ENCODE measurements at regions not wholly inside any gene's neighbourhood (a gene's known extent, or its start where the extent isn't known, plus 50 kb on each side); places are given as distances from the start of the nearest gene placed in this dataset.
"Not testable (repeated sequence)": the region's sequence is repeated elsewhere in the genome, so short reads cannot be mapped to it uniquely, and the experiment has no call there.

DNA sequence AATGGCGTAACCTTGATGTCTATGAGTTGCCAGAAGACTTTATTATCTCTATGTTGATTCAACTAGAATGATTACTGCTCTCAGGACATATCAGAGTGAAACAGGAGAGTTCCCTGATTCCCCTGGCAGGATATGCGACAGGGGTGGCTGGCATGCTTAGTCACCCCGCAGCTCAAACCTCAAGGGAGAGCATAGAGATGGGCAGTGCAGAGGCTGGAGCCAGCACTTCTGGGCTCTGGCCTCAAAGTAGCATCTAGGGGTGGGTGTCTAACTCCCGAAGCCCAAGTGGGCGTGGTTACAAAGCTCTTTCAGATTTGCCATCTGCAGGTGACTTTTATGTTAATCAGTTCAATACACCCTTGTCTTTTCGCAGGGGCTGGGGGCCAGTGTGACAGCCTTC lies 391.6 kb downstream of the ADCYAP1 start:
- no peak for DNase-seq (ENCODE audit: low read depth)

DNA sequence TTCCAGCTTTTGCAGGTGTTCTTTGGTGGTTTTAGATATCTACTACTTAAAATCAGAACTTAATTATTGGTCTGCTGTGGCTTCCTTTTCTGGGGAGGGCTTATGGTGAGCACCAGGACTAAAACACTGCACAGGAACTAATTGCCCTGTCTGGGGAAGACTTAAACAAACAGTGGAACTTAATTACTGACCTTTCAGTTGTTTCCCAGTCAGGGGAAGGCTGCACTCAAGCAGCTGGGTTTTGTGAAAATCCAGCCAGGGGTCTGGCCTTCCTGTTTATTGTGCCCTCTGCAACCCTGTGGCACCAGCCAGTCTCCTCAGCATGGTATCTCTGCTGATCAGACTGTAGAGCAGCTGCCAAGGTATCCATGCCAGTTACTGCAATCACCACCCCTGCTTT lies 398.2 kb downstream of the ADCYAP1 start:
- no peak for DNase-seq (ENCODE audit: low read depth)

DNA sequence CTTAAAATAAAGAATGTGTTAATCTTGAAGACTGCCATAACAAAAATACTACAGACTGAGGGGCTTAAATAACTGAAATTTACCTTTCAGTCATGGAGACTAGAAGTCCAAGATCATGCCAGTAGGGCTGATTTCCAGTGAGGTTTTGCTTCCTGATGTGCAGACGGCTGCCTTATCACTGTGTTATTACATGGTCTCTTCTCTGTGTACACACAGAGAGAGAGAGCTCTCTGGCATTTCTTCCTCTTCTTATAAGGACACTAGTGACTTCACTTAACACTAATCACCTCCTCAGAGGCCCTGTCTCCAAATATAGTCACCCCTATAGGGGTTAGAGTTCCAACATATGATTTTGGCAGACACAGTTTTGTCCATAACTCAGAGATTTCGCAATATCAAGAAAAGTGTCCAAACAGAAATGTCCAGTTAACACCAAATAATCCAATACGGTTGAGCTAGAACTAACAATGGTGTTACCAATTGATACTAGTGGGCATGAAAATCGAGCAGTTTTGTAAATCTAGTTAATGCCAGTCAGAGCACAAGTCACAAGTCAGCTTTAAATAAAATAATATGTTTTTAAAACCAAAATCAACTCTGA lies 399.8 kb downstream of the ADCYAP1 start:
- DNase-seq (ENCODE audit: low read depth), result no peak

DNA sequence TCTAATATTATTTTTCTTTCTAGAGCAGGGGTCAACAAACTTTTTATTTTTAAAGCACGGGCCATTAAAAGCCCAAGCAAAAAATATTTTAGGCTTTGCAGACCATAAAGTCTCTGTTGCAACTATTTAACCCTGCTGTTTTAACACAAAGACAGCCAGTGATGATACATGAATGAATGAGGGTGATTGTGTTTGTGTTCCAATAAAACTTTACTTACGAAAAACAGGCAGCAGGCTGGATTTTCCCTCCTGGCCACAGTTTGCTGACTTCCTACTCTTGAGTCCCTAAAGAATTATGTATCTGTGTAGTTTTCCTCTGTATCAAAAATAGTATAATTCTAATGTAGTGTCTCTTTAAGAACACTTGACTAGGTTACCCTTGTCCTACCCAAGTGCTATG lies 402.0 kb downstream of the ADCYAP1 start:
- DNase-seq (ENCODE audit: low read depth), result no peak

DNA sequence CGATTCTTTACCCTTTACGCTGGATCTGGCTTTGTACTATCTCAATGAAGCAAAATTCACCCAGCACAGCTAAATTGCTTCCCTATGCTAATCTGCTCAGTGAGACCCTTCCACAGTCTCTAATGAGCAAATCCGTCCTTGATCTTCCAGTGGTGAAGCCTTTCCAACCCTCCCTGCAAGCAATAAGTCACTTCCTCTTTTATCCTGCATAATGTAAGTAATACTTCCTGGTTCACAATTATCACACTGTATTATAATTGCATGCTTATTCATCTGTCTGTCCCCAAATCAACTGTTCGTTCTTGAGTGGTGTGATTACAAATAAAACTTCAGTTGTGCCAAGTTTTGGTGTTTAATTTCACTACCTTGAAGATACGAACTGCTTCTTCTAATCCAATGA lies 404.0 kb downstream of the ADCYAP1 start:
- no peak for DNase-seq (ENCODE audit: low read depth)

DNA sequence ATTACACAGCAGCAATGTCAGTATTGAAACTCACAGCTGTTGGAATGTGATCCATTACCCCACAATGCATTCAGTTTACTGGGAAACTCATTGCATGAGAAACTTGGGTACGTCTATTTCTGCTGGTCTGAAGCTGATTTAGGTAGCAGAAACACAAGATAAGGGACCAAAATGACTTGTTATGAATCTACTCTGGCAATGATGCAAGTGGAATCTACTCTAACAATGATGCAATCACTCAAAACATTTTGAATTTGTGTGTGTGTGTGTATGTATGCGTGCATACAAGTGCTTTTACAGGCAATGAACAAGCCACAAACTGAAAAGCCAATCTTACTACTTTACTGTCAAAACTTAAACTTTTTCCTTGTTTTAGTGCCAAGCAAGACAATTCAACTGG lies 406.7 kb downstream of the ADCYAP1 start:
- DNase-seq (ENCODE audit: low read depth), result no peak

DNA sequence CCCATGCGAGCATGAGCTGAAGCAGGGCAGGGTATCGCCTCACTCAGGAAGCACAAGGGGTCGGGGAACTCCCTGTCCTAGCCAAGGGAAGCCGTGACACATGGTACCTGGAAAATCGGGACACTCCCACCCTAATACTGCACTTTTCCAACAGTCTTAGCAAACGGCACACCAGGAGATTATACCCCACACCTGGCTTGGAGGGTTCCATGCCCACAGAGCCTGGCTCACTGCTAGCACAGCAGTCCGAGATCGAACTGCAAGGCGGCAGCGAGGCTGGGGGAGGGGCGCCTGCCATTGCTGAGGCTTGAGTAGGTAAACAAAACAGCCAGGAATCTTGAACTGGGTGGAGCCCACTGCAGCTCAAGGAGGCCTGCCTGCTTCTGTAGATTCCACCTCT lies 430.7 kb downstream of the ADCYAP1 start:
- not testable (repeated sequence) for DNase-seq (ENCODE audit: low read depth)

DNA sequence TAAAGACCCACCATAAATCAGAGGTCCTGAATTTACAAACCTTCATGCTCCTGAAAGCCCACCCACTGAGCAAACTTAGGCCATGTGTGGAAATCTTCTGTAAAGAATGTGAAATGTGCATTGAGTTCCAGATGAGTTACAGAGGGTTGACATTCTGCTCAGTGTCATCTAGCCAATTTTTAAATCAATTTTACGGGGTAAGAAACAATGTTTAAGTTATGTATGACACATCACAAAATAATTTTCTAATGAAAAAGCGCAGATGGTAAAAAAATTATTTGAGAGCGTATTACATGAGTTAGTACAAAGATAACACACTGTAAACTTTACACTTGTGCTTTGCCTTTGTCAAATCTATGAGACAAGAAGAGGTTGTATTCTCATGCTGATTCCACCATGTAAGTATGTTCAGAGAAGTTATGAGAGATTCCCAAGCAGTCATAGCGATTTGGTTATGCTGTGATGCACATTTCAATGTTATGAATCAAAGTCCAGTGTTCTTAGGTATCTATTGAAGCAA lies 446.3 kb downstream of the ADCYAP1 start:
- DNase-seq (ENCODE audit: low read depth), result no peak

DNA sequence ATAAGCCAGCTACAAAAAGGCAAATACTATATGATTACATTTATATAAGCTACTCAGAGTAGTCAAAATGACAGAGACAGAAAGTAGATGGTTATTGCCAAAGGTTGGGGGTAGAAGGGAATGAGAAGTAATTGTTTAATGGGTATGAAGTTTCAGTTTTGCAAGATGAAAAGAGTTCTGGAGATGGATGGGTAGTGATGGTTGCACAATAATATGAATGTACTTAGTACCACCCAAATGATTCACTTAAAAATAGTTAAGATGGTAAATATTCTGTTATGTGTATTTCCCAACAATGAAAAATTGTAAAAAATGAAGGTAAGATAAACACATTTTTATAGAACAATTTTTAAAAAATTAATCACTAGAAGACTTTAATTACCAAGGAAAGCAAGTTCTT lies 448.4 kb downstream of the ADCYAP1 start:
- DNase-seq (ENCODE audit: low read depth), result no peak

DNA sequence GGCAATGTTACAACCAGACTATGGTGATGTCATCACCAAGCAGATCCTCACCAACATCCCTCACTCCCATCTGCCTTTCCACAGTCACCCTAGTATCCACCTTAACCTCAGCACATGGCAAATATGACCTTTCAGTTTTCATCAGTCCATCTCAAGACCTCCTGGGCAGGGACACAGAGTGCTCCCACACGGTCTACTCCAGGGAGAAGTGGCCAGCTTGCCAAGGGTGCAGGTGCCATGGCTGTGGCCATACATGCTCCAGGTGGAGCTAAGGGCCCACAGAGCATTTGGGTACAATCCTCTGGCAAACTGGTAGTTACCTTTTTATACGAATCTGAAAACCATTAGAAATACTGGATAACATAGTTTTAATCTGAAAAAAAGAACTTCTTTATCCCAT lies 453.1 kb downstream of the ADCYAP1 start:
- no peak for DNase-seq (ENCODE audit: low read depth)

DNA sequence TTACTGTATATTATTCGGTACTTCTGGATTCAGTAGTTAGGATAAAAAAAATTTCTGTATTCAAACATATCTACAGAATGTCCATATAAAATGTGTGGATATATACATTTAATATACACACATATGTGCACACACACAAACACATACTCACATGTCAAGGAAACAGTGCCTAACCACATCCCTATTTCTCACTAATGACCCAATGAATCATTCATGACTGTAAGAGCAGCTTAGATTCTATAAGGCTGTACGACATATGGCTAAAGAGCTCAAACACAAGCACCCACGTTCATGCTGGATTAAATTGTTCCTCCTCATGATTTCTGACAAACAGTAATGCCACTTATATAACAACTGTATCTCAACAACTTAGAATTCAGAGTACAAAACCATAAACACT lies 457.3 kb downstream of the ADCYAP1 start:
- no peak for DNase-seq (ENCODE audit: low read depth)

DNA sequence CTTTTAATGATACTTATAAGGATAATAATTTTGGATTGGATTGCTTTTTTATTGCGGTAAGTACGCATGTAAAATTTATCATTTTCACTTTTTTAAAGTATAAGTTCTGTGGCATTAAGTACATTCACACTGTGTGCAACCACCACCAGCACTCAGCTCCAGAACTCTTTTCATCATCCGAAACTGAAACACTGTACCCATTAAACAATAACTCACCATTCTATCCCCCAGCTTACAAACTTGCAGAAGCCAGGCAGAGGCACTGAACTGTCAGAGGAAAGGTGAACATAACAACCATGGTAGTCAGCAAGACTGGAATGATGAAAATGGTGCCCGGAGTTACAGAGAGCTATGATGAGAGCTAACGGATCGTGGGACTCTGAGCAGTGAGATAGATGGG lies 465.9 kb downstream of the ADCYAP1 start:
- DNase-seq (ENCODE audit: low read depth), result no peak

DNA sequence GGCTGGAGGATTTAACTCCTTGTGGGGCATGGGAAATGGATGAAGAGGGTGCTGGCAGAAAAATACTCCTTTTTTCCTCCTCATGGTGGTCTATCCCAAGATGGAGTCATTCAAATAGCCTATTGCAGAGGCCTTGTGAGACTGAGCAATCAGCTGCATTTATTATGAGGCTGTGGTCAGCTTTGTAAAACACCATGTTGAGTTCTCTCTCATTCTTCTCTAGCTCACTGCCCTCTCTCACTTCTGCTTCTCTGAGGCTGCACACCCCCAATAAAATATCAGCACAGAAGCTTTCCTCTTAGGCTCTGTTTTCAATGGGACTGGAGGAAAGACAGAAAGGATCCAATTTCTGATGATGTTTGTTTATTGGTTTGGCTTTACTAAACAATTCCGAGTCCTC lies 467.1 kb downstream of the ADCYAP1 start:
- no peak for DNase-seq (ENCODE audit: low read depth)

DNA sequence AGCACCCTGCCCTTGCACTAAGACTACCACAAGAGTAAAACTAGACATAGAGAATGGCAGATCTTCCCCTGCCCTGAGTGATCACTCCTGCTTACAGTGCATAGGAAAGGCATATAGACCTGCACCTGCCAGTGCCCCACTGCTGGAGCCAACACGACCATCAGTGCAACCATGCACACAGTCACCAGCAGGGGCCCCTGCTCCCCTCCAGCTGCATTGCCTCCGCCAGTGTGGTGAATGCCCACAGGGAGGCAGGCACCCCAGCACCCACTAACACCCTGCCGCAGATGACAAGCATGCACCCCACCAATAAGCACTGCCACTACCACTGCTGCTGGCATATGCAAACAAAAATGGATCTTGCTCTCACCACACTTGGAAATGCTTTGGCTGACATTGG lies 478.8 kb downstream of the ADCYAP1 start:
- no peak for DNase-seq (ENCODE audit: low read depth)

DNA sequence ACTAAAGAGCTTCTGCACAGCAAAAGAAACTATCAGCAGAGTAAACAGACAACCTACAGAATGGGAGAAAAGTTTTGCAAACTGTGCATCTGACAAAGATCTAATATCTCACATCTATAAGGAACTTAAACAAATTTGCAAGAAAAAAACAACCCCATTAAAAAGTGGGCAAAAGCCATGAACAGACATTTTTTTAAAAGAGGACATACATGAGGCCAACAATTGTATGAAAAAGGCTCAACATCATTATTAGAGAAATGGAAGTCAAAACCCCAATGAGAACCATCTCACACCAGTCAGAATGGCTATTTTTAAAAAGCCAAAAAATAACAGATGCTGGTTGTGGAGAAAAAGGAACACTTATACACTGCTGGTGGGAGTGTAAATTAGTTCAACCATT lies 483.8 kb downstream of the ADCYAP1 start:
- DNase-seq (ENCODE audit: low read depth), result not testable (repeated sequence)

DNA sequence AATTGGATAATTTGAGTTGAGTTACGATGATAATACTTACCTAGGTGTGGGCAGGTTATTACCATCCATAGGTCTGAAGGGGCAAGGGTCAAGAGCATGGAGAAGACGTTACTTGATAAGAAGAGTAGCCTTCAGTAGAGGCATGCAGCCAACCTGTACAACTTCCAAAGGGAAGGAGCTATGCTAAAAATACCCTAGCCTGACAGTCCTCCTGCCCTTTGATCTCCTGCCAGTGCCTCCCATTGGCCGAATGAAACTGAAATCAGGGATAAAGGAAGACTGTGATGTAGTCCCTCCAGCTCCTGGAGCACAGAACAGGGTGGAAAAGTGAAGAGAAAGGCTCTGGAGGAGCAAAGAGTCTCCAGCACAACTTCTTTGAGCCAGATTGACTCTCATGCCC lies 487.4 kb downstream of the ADCYAP1 start:
- DNase-seq (ENCODE audit: low read depth), result no peak

DNA sequence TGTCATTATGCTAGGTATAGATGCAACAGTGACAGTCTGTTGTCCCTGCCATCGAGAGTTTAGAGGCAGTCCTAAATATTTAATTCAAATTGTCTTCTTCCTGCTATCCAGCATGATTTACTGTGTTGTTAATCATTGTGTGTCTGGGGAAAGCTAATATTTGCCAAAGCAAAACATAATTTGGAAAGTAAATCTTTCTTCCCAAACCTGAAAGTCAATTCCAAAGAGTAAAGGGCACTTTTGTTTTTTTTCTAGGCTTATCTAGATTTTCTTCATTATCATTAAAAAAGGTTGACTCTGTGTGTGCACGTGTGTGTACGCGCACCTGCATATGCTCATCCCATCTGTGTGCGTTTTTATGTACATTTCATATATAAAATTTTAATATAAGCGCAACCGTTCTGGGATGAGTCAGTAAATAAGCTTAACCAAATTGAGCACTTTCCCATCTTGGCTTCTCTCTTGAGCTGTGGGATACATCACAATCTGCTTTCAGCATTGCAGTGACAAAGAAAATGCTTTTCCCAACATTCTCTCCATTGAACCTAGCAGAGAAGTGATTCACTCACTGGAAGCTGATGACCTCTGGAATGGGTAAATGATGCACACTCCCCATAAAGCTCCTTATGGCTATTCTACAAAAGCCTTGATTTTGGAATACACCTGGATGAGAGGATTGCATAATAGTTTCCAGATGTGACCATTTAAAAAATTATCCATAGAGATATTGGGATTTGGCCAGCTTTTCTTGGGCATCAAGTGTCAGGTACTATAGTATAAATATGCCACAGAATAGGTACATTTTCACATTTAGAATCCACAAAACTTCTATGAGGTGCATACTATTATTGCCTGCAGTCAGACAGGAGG lies 488.4 kb downstream of the ADCYAP1 start:
- no peak for DNase-seq (ENCODE audit: low read depth)

DNA sequence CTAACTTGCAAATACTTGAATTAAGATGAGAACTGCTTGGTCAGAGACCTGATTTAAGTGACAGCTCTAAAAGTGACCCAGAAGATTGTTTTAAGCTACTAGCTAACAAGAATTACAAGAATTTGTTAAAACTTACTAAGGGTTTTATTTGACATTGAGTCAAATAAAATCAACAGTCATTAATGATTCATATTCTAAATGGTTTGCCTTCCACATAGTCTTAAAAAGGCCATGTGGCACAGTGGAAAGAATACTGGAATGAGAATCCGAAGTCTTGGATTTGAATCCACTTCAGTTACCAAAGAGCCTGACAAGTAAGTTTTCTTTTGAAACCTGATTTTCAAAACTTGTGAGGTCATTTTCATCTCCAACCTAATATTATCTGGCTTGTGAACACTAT lies 489.3 kb downstream of the ADCYAP1 start:
- no peak for DNase-seq (ENCODE audit: low read depth)

DNA sequence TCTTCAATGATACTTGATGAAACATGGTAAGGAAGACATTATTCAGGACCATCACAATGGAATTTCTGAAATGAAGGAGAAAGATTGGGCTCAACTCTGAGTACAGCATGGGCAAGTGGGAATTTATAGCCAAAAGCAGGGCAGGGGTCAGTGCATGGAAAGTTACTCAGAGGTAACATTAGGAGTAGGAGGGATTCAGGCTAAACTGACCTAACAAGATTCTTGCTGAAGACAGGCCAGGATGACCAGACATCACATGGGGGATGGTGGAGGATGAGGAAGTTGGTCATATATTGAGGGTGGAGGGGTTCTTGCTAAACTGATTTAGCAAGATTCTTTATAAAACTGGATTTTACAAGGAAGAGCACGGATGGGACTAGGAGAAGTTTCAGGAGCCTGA lies 489.8 kb downstream of the ADCYAP1 start:
- DNase-seq (ENCODE audit: low read depth), result no peak

DNA sequence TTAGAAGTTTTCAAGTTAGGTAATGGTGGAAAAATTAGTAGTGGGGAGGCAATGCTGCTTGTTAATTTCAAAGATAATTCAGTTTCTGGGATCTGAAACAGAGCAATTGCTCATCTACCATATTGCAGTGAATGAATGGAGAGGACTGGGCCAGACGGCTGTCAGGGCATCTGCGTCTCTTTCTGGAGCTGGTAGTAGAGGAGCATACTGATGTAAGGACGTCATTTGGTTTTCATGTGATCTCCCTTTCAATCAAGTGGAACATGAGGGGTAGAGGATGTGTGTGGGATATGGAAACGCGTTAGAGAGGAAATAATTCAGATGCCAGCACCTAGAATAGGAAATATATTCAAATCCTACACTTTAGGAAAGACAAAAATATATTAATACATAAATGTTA lies 490.3 kb downstream of the ADCYAP1 start:
- no peak for DNase-seq (ENCODE audit: low read depth)

DNA sequence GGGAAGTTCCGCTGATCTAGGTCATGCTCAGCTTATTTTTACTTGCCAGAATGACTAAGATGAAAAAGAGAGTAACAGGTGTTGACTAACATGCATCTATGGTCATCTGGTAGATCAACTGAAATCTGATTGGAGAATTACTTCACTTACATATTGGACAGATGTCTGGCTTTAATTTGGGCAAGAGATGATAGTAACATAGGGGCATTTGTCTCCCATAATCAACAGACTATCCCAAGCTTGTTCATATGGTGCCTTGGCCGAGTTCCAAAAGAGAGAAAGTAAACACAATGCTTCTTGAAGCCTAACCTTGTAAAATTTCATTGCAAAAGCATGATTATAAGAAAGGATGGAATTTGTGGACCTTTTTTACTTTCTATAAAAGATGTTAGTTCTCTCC lies 503.7 kb downstream of the ADCYAP1 start:
- no peak for DNase-seq (ENCODE audit: low read depth)

DNA sequence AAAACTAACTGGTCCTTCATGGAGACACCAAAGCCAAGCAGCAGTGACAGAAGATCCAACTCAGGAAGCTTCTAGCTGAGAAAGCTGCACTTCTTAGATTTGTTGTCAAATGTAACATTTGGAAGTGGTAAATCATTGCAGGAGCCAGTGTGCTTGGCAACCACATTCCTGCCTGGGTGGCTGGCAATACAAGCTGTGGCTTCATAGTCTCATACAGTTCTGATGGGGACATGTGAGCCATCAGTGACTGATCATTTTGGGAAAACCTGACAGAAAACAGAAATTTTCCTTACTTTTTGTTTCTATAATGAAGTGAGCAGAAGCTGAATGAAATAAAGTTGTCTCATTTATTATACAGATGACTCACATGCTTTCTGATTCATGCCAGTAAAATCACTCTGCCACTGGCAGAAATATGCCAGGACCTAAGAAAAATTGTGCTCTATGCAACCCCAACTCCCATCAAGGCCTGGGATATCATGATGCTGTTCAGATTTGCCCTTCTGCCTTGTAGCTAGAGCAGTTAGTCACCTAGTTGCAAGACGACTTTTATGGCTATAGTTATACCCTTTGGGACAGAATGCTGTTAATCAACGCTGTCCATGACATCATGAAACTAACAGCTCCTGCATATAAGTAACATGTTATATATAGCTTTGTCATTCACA lies 508.1 kb downstream of the ADCYAP1 start:
- DNase-seq (ENCODE audit: low read depth), result no peak

DNA sequence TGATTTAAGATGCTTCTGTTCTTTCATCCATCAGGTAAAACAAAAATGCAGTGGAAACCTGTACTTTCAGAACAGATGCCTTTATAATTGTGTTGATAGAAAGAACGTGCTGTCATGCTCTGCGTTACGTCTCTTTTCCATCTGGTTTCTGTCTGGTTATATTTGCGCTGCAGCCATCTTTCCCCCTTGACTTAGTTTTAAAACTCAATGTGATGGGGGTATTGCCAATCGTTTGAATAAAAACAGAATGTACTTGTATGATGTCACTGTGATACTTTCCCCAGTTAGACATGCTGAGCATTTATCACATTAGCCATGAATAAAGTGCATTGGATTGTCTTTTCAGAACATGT lies 508.6 kb downstream of the ADCYAP1 start:
- no peak for DNase-seq (ENCODE audit: low read depth)

Measured in activated T-helper 1 cell treated with Interleukin-2 at 50 U/mL for 16 hours (primary cell).